Endodermal cell (in vitro differentiated cells): ENCODE measurements at regions not wholly inside any gene's neighbourhood (a gene's known extent, or its start where the extent isn't known, plus 50 kb on each side); places are given as distances from the start of the nearest gene placed in this dataset.

ENCODE experiments used
- DNase-seq: peaks from one replicate; pipeline ENCODE4 v3.0.0-alpha.2; 2017
- H3K27ac ChIP-seq: 2 replicates; pipeline ENCODE4 v1.5.1; 2013; ENCODE audit warnings: mild to moderate bottlenecking, low read depth, low read length, moderate library complexity
- H3K27me3 ChIP-seq: 2 replicates; pipeline ENCODE4 v1.6.1; 2013; ENCODE audit warnings: mild to moderate bottlenecking, low read length, moderate library complexity; ENCODE audit not compliant: insufficient read depth, control insufficient read depth, poor library complexity, severe bottlenecking
- H3K36me3 ChIP-seq: 2 replicates; pipeline ENCODE4 v1.7.0; 2013; ENCODE audit warnings: mild to moderate bottlenecking, low read length, moderate library complexity; ENCODE audit not compliant: control insufficient read depth, insufficient read depth
- H3K4me1 ChIP-seq: one replicate; pipeline ENCODE4 v1.7.0; 2013; ENCODE audit warnings: low read length; ENCODE audit not compliant: control insufficient read depth, insufficient read depth
- H3K4me3 ChIP-seq: 2 replicates; pipeline ENCODE4 v1.5.1; 2013; ENCODE audit warnings: mild to moderate bottlenecking, low read length, moderate library complexity
- H3K9ac ChIP-seq: 2 replicates; pipeline ENCODE4 v1.6.1; 2013; ENCODE audit warnings: mild to moderate bottlenecking, low read length, moderate library complexity; ENCODE audit not compliant: poor library complexity, severe bottlenecking; ENCODE audit errors: extremely low read depth
- H3K9me3 ChIP-seq: 2 replicates; pipeline ENCODE4 v1.6.1; 2013; ENCODE audit warnings: mild to moderate bottlenecking, low read length, moderate library complexity; ENCODE audit not compliant: control insufficient read depth
- H3K27ac Mint-ChIP-seq: 2 replicates; pipeline ENCODE4 v1.8.0; 2020; ENCODE audit warnings: mixed read lengths
- H3K27me3 Mint-ChIP-seq: 2 replicates; pipeline ENCODE4 v1.8.0; 2021; ENCODE audit warnings: mild to moderate bottlenecking, mixed read lengths; ENCODE audit not compliant: insufficient read depth
- H3K36me3 Mint-ChIP-seq: 2 replicates; pipeline ENCODE4 v1.8.0; 2020; ENCODE audit warnings: low read depth, mixed read lengths
- H3K4me1 Mint-ChIP-seq: 2 replicates; pipeline ENCODE4 v1.8.0; 2020; ENCODE audit warnings: mixed read lengths
- H3K4me3 Mint-ChIP-seq: 2 replicates; pipeline ENCODE4 v1.8.0; 2020; ENCODE audit warnings: mild to moderate bottlenecking, moderate library complexity, mixed read lengths
- H3K9me3 Mint-ChIP-seq: 2 replicates; pipeline ENCODE4 v1.8.0; 2020; ENCODE audit warnings: mild to moderate bottlenecking, mixed read lengths
- WGBS, 2 experiments: methylation state at CpG; one replicate each; pipeline versions ENCODE4 v1.1.5 to v1.1.7; 2013; ENCODE audit warnings: missing lambda C conversion rate in 2 of 2, mixed read lengths in 1 of 2; ENCODE audit not compliant: insufficient coverage in 1 of 2, insufficient read length in 1 of 2; 5-methylcytosine and 5-hydroxymethylcytosine counted together
- TF ChIP-seq, protein P1 (sequence below): fragments of 200-600 bp; sonication (generic); conservative IDR thresholded peaks from 2 replicates; pipeline ENCODE4 v1.5.0; 2021; ENCODE audit warnings: antibody characterized with exemption, mild to moderate bottlenecking

- no peak overlapping the region for H3K27ac Mint-ChIP-seq
- H3K9ac ChIP-seq, result no peak overlapping the region
Measured at GRCh38 chr2:220041447-220041846, 414.0 kb downstream of the SLC4A3 start.

DNA sequence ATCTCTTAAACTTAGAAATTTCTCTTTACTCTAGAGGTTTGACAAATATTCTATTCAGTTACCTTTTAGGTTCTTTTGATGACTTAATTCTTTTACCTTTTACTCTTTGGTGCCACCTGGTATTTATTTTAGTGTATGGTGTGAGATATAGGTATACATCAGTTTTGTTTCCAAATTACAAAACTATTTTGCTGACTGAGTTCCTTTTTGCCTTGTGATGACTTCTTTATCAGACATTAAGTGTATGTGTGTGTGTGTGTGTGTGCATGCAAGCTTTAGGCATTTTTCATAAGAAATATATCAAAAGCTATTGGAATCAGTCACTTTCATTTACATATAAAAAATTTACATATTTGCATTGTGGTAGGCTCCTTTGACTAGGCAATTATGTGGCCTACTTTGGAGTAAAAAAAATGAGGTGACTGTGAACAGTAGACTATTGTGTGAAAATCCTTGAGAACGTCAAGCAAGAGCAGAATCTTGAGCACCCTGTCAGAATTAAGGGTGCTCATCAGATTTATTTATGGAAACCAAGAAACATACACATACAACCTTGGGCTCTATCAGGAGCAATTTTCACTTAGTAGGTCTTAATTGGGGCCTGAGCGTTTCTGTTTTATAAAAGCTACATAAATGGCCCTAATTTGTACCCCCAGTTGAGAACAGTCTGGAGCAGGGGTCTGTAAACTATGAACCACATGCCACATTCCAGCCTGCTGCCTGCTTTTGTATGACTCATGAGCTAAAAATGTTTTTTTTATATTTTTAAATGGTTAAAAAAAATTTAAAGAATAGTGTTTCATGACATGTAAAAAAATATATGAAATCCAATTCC, 415.9 kb downstream of the SLC4A3 start:
- no peaks in the 10 kb centered on the region for H3K36me3 ChIP-seq
- H3K9me3 ChIP-seq, result no peaks in the 10 kb centered on the region
- WGBS, 2 experiments, result 83 to 86% methylated on average over 1 to 2 of the region's 2 CpGs

More at GRCh38 chr2:220041447-220041846, 414.0 kb downstream of the SLC4A3 start:
- no peak for DNase-seq
- H3K4me3 ChIP-seq, result no peak overlapping the region
- no peak overlapping the region for H3K27ac ChIP-seq
- TF ChIP-seq, protein P1, sequence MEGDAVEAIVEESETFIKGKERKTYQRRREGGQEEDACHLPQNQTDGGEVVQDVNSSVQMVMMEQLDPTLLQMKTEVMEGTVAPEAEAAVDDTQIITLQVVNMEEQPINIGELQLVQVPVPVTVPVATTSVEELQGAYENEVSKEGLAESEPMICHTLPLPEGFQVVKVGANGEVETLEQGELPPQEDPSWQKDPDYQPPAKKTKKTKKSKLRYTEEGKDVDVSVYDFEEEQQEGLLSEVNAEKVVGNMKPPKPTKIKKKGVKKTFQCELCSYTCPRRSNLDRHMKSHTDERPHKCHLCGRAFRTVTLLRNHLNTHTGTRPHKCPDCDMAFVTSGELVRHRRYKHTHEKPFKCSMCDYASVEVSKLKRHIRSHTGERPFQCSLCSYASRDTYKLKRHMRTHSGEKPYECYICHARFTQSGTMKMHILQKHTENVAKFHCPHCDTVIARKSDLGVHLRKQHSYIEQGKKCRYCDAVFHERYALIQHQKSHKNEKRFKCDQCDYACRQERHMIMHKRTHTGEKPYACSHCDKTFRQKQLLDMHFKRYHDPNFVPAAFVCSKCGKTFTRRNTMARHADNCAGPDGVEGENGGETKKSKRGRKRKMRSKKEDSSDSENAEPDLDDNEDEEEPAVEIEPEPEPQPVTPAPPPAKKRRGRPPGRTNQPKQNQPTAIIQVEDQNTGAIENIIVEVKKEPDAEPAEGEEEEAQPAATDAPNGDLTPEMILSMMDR, result no peak
- H3K4me1 Mint-ChIP-seq, result peaks cover 37% of the 10 kb centered on the region
- H3K36me3 ChIP-seq, result no peaks in the 10 kb centered on the region
- H3K36me3 Mint-ChIP-seq, result no peaks in the 10 kb centered on the region
- no peaks in the 10 kb centered on the region for H3K27me3 ChIP-seq
- H3K4me3 Mint-ChIP-seq, result no peak overlapping the region
- H3K4me1 ChIP-seq, result peaks cover 14% of the 10 kb centered on the region
- H3K9me3 Mint-ChIP-seq, result no peaks in the 10 kb centered on the region
- H3K9me3 ChIP-seq, result no peaks in the 10 kb centered on the region
- H3K27me3 Mint-ChIP-seq, result no peaks in the 10 kb centered on the region
- 71 to 72% methylated on average over 9 of the region's 9 CpGs for WGBS, 2 experiments

GRCh38 chr2:220043990-220044335, 416.5 kb downstream of the SLC4A3 start:
- WGBS, 2 experiments, result 80 to 93% methylated on average over 1 to 3 of the region's 3 CpGs
- peaks cover 14% of the 10 kb centered on the region for H3K4me1 ChIP-seq
- DNase-seq, result no peak
- Mint-ChIP-seq H3K4me1 (peaks cover 37% of the 10 kb centered on the region), H3K36me3 (no peaks in the 10 kb centered on the region), H3K27ac (peak overlapping the region; percentile 6), H3K9me3 (no peaks in the 10 kb centered on the region), H3K27me3 (no peaks in the 10 kb centered on the region), H3K4me3 (no peak overlapping the region)
- no peaks in the 10 kb centered on the region for H3K9me3 ChIP-seq
- TF ChIP-seq, protein P1, result no peak
- H3K9ac ChIP-seq, result no peak overlapping the region
- H3K36me3 ChIP-seq, result no peaks in the 10 kb centered on the region
- H3K27ac ChIP-seq, result no peak overlapping the region
- H3K27me3 ChIP-seq, result no peaks in the 10 kb centered on the region
- no peak overlapping the region for H3K4me3 ChIP-seq

More for the DNA sequence above, 415.9 kb downstream of the SLC4A3 start:
- Mint-ChIP-seq H3K27ac (no peak overlapping the region), H3K4me3 (no peak overlapping the region), H3K9me3 (no peaks in the 10 kb centered on the region), H3K4me1 (peaks cover 37% of the 10 kb centered on the region), H3K36me3 (no peaks in the 10 kb centered on the region), H3K27me3 (no peaks in the 10 kb centered on the region)
- TF ChIP-seq, protein P1, result no peak
- Histone ChIP-seq H3K27ac (no peak overlapping the region), H3K4me3 (no peak overlapping the region), H3K9ac (no peak overlapping the region), H3K4me1 (peaks cover 14% of the 10 kb centered on the region), H3K27me3 (no peaks in the 10 kb centered on the region)
- DNase-seq, result no peak
